Adrenal gland (tissue), 9 donors: ENCODE measurements at regions not wholly inside any gene's neighbourhood (a gene's known extent, or its start where the extent isn't known, plus 50 kb on each side); places are given as distances from the start of the nearest gene placed in this dataset.

Source experiments
- DNase-seq, 7 donors: peaks; one replicate each; pipeline ENCODE4 v3.0.0-alpha.2; 2019 to 2020
- H3K27ac ChIP-seq, 5 donors: fragments of 200-600 bp; sonication (generic) in 4 of 5; 1 replicate in 3 of 5; 2 replicates in 2 of 5; pipeline versions ENCODE4 v1.5.1 to v1.8.0; 2016 to 2020; ENCODE audit warnings: mild to moderate bottlenecking in 1 of 5
- H3K27me3 ChIP-seq: fragments of 200-600 bp; 2 replicates; pipeline ENCODE4 v1.8.0; 2021
- H3K36me3 ChIP-seq, 2 donors: fragments of 200-600 bp; replicated peaks in 1 of 2; 1 replicate in 1 of 2; 2 replicates in 1 of 2; pipeline versions ENCODE4 v1.5.1 to v1.8.0; 2018 to 2022
- H3K4me1 ChIP-seq, 2 donors: fragments of 200-600 bp; replicated peaks in 1 of 2; 1 replicate in 1 of 2; 2 replicates in 1 of 2; pipeline versions ENCODE4 v1.5.1 to v1.8.0; 2018 to 2021
- H3K4me3 ChIP-seq, 4 donors: fragments of 200-600 bp; sonication (generic) in 3 of 4; one replicate each; pipeline ENCODE4 v1.5.1; 2016 to 2018
- H3K9me3 ChIP-seq, 3 donors: fragments of 200-600 bp; sonication (generic) in 1 of 3; replicated peaks in 1 of 3; 1 replicate in 2 of 3; 2 replicates in 1 of 3; pipeline versions ENCODE4 v1.5.1 to v1.8.0; 2016 to 2021
- POLR2A ChIP-seq, 2 donors: fragments of 450-650 bp; IDR thresholded peaks; one replicate each; pipeline ENCODE4 v1.6.1; 2017; ENCODE audit warnings: antibody characterized with exemption in 2 of 2, mild to moderate bottlenecking in 2 of 2, moderate library complexity in 1 of 2
- WGBS, 4 donors: extraction: QIAGEN DNeasy Blood & Tissue Kit in 2 of 4; methylation state at CpG; one replicate each; pipeline versions ENCODE4 v1.1.5 to v1.1.7; 2013 to 2017; 5-methylcytosine and 5-hydroxymethylcytosine counted together
- intact Hi-C, 2 donors: fragments of 100-400 bp; cut with DNase I; formaldehyde crosslinking; loops; one replicate each; pipeline versions ENCODE4 v1.14.1 to v1.15.0; 2022 to 2023
- TF ChIP-seq, protein P1 (sequence below), 6 experiments: fragments of 450-650 bp in 4 of 6; fragments of 200-600 bp in 2 of 6; sonication (generic) in 1 of 6; IDR thresholded peaks; 1 replicate in 5 of 6; 2 replicates in 1 of 6; pipeline versions ENCODE4 v1.5.1 to v1.8.0; 2016 to 2021; ENCODE audit warnings: antibody characterized with exemption in 6 of 6, mild to moderate bottlenecking in 2 of 6, moderate library complexity in 1 of 6
- donor health status: healthy with polysubstance abuse.
- donor health status: Bipolar disorder and iron deficiency.
- donor health status: DM: yes; HTN: yes; CAD: no.
- donor health status: DM: no; HTN: no; CAD: no.
- donor health status: DM: no; HTN: no; CAD: no.

DNA sequence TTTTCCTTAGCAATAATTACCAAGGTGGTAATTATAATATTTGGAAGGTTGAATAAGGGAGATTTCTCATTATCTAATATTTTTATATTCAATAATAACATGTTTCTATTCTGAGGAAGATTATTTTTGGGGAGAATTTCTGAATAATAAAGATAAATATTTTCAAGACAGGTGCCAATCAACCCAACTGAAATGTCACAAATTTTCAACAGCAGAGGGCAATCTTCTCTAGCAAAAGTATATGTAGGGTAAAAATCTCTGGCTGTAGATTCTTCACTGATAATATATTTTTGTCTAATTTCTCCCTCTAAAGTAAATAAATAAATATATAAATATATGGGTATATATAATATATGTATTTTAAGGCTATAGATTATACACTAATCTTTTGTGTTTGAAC, 1187.2 kb upstream of the CRIM1 start:
- DNase-seq: no peak
- intact Hi-C loops: no loop called here
- Histone ChIP-seq H3K27me3 (no peaks in the 10 kb centered on the region), H3K4me3 (no peak overlapping the region), H3K9me3 (no peaks in the 10 kb centered on the region), H3K36me3 (no peaks in the 10 kb centered on the region), H3K27ac (no peak overlapping the region), H3K4me1 (no peaks in the 10 kb centered on the region)
- TF ChIP-seq, protein P1, sequence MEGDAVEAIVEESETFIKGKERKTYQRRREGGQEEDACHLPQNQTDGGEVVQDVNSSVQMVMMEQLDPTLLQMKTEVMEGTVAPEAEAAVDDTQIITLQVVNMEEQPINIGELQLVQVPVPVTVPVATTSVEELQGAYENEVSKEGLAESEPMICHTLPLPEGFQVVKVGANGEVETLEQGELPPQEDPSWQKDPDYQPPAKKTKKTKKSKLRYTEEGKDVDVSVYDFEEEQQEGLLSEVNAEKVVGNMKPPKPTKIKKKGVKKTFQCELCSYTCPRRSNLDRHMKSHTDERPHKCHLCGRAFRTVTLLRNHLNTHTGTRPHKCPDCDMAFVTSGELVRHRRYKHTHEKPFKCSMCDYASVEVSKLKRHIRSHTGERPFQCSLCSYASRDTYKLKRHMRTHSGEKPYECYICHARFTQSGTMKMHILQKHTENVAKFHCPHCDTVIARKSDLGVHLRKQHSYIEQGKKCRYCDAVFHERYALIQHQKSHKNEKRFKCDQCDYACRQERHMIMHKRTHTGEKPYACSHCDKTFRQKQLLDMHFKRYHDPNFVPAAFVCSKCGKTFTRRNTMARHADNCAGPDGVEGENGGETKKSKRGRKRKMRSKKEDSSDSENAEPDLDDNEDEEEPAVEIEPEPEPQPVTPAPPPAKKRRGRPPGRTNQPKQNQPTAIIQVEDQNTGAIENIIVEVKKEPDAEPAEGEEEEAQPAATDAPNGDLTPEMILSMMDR (IDR thresholded peaks at IDR 0.05): peak in 1 of 6 experiments; percentile 7
- no peak for TF ChIP-seq POLR2A (IDR thresholded peaks at IDR 0.05)

DNA sequence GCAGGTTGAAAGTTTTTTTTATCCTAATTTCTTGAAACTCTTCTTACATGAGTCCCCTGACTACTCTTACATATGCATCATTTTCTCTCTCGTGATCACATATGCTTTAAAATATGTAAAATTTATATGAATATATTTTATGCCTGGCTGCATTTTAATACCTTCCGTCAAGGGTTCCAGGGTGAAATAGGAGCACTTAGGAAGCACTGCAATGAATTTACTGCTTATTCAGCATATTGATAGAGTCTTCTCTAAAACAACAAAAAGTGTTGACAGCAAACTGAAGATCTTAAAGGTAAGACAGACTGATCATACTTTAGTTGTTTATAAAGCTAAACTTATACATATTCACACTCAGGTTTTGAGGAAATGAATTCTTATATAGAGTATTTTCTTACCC, 1191.6 kb upstream of the CRIM1 start:
- no peak overlapping the region for H3K4me3 ChIP-seq
- H3K27me3 ChIP-seq: no peaks in the 10 kb centered on the region
- H3K27ac ChIP-seq: no peak overlapping the region
- no peaks in the 10 kb centered on the region for H3K36me3 ChIP-seq
- no peaks in the 10 kb centered on the region for H3K9me3 ChIP-seq
- intact Hi-C loops: no loop called here
- TF ChIP-seq, protein P1 (IDR thresholded peaks at IDR 0.05): no peak
- TF ChIP-seq POLR2A (IDR thresholded peaks at IDR 0.05): no peak
- H3K4me1 ChIP-seq: no peaks in the 10 kb centered on the region
- WGBS, 4 donors: 72 to 84% (median 76%) methylated on average over 2 of the region's 2 CpGs
- no peak for DNase-seq

DNA sequence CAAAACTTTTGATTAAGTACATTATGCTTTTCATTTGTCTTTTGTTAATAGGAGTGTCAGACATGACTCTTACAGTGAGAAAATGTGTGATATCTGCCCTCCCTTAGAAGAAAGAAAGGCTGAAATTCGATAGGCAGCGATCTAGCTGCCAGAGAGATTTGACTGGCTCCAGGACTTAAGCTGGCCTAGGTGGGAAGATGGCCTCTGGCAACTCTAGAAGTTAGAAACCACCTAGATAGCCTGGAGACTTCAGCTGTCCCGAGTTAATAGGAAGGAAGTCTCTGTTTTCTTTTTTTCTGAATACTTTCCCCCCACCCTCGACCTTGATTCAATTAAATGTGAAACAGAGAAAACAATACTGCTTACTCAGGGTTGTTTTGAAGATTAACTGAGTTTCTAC, 1194.7 kb upstream of the CRIM1 start:
- WGBS, 4 donors: 54 to 68% (median 58%) methylated on average over 4 of the region's 4 CpGs

DNA sequence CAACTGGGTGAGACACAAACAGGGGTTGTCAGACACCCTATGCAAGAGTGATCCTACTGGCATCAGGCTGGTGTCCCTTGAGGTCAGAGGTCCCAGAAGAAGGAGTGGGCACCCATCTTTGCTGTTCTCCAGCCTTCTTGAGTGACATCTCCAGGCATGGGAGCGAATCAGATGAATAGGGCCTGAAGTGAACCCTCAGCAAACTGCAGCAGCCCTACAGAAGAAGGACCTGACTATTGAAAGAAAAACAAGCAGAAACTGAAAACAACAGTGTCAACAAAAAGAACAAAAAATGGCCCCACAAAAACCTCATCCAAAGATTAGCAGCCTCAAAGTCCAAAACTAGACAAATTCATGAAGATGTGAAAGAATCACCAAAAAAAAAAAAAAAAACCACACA, 1229.7 kb upstream of the CRIM1 start:
- no peak for DNase-seq
- 71 to 100% (median 85%) methylated on average over 1 of the region's 1 CpG for WGBS, 4 donors
- TF ChIP-seq POLR2A (IDR thresholded peaks at IDR 0.05): no peak
- H3K4me1 ChIP-seq: no peaks in the 10 kb centered on the region
- H3K27me3 ChIP-seq: no peaks in the 10 kb centered on the region
- intact Hi-C loops: no loop called here
- H3K4me3 ChIP-seq: no peak overlapping the region
- H3K9me3 ChIP-seq: no peaks in the 10 kb centered on the region
- no peaks in the 10 kb centered on the region for H3K36me3 ChIP-seq
- H3K27ac ChIP-seq: no peak overlapping the region

More for the DNA sequence above, 1194.7 kb upstream of the CRIM1 start:
- TF ChIP-seq, protein P1 (IDR thresholded peaks at IDR 0.05): no peak
- TF ChIP-seq POLR2A (IDR thresholded peaks at IDR 0.05): no peak
- H3K36me3 ChIP-seq: no peaks in the 10 kb centered on the region
- H3K27me3 ChIP-seq: no peaks in the 10 kb centered on the region
- intact Hi-C loops: no loop called here
- H3K4me3 ChIP-seq: no peak overlapping the region
- no peaks in the 10 kb centered on the region for H3K4me1 ChIP-seq
- DNase-seq: no peak
- H3K27ac ChIP-seq: no peak overlapping the region
- H3K9me3 ChIP-seq: no peaks in the 10 kb centered on the region

DNA sequence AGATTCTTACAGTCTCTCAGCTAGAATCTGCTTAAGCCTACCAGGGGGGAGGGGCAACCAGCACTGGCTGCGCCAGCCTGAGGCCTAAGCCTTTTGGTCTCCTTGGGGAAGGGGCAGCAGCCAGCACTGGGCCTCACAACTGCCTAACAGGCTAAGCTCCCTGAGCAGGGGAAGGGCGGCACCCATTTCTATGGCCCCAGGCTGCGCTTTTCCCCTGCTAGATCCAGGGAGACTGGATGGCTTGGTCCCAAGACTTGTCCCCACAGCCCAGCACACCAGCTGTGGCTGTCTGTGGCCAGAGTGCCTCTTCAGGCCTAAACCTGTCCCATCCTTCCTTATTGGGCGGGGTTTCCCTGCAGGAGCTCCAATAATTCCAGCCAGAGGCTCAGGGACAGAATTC, 1230.3 kb upstream of the CRIM1 start:
- H3K4me3 ChIP-seq: no peak overlapping the region
- H3K36me3 ChIP-seq: no peaks in the 10 kb centered on the region
- TF ChIP-seq POLR2A (IDR thresholded peaks at IDR 0.05): no peak
- TF ChIP-seq, protein P1 (IDR thresholded peaks at IDR 0.05): no peak
- 83 to 89% (median 88%) methylated on average over 1 to 4 of the region's 4 CpGs; no CpG with 5 or more reads in 1 of the 4 donors for WGBS, 4 donors
- no peak for DNase-seq
- no peak overlapping the region for H3K27ac ChIP-seq
- H3K27me3 ChIP-seq: no peaks in the 10 kb centered on the region
- intact Hi-C loops: no loop called here
- no peaks in the 10 kb centered on the region for H3K9me3 ChIP-seq
- H3K4me1 ChIP-seq: no peaks in the 10 kb centered on the region
